K562 (cell line): ENCODE measurements at regions not wholly inside any gene's neighbourhood (a gene's known extent, or its start where the extent isn't known, plus 50 kb on each side); places are given as distances from the start of the nearest gene placed in this dataset.
A peak's percentile ranks its signal among the peaks of the same experiment; 100 is the strongest.

Source experiments
- C11orf30 ChIP-seq: fragments of 450-650 bp; IDR thresholded peaks from 2 replicates; pipeline ENCODE4 v1.6.1; 2016; ENCODE audit warnings: low read depth, mild to moderate bottlenecking
- CXXC5 ChIP-seq: fragments of 250-450 bp; sonication (Bioruptor Pico); IDR thresholded peaks from 2 replicates; pipeline ENCODE4 v1.8.0; 2022; ENCODE audit warnings: inconsistent platforms, mild to moderate bottlenecking, moderate library complexity
- EP300 ChIP-seq: IDR thresholded peaks from 2 replicates; pipeline ENCODE4 v1.6.1; 2012; ENCODE audit warnings: low read length, improper control_type of control experiment
- ESRRA ChIP-seq: fragments of 450-650 bp; IDR thresholded peaks from 2 replicates; pipeline ENCODE4 v1.6.1; 2014; ENCODE audit warnings: low read depth, mild to moderate bottlenecking, moderate library complexity, borderline replicate concordance
- FOXP1 ChIP-seq: sonication (generic); formaldehyde crosslinking; IDR thresholded peaks from 2 replicates; pipeline ENCODE4 v1.8.0; 2022; ENCODE audit warnings: mild to moderate bottlenecking, missing genetic modification reagents
- KDM5B ChIP-seq: fragments of 200-600 bp; sonication (generic); IDR thresholded peaks from 2 replicates; pipeline ENCODE4 v1.6.1; 2012; ENCODE audit warnings: low read depth, mild to moderate bottlenecking, moderate library complexity, low read length, control low read depth, inconsistent platforms; ENCODE audit not compliant: insufficient replicate concordance
- MBD2 ChIP-seq: sonication (generic); IDR thresholded peaks from 2 replicates; pipeline ENCODE4 v1.6.1; 2016; ENCODE audit warnings: low read depth, borderline replicate concordance
- MED1 ChIP-seq: sonication (generic); formaldehyde crosslinking; IDR thresholded peaks from 2 replicates; pipeline ENCODE4 v1.8.1; 2023; ENCODE audit warnings: missing genetic modification reagents, borderline replicate concordance
- MYBL2 ChIP-seq, 2 experiments: fragments of 450-650 bp in 1 of 2; sonication (generic) in 1 of 2; formaldehyde crosslinking in 1 of 2; IDR thresholded peaks; 2 replicates each; pipeline versions ENCODE4 v1.6.1 to v1.8.1; 2017 to 2022; ENCODE audit warnings: borderline replicate concordance in 1 of 2, inconsistent platforms in 1 of 2, low read depth in 1 of 2, mild to moderate bottlenecking in 1 of 2, missing genetic modification reagents in 1 of 2, moderate library complexity in 1 of 2
- NFE2 ChIP-seq: IDR thresholded peaks from 2 replicates; pipeline ENCODE4 v1.6.1; 2014; ENCODE audit warnings: antibody characterized with exemption, low read depth
- NRF1 ChIP-seq, 2 experiments: fragments of 450-650 bp; IDR thresholded peaks in 1 of 2; conservative IDR thresholded peaks in 1 of 2; 2 replicates each; pipeline ENCODE4 v1.6.1; 2014; ENCODE audit warnings: mild to moderate bottlenecking in 2 of 2
- PTBP1 ChIP-seq: fragments of 200-400 bp; formaldehyde crosslinking; IDR thresholded peaks from 2 replicates; pipeline ENCODE4 v1.6.1; 2017; ENCODE audit warnings: low read depth, low read length
- ZBTB49 ChIP-seq: sonication (generic); formaldehyde crosslinking; IDR thresholded peaks from 2 replicates; pipeline ENCODE4 v1.8.0; 2022; ENCODE audit warnings: missing genetic modification reagents, mild to moderate bottlenecking, borderline replicate concordance
- ZBTB5 ChIP-seq: fragments of 450-650 bp; IDR thresholded peaks from 2 replicates; pipeline ENCODE4 v1.6.1; 2017; ENCODE audit warnings: antibody characterized with exemption
- ZNF239 ChIP-seq: fragments of 250-450 bp; sonication (Bioruptor Pico); IDR thresholded peaks from 2 replicates; pipeline ENCODE4 v1.4.0; 2020; ENCODE audit warnings: mild to moderate bottlenecking
- ZNF57 ChIP-seq: fragments of 450-650 bp; formaldehyde crosslinking; IDR thresholded peaks from 2 replicates; pipeline ENCODE4 v1.4.0; 2020; ENCODE audit warnings: mild to moderate bottlenecking, moderate library complexity

GRCh38 chr10:89829262-89829886, 128.0 kb downstream of the KIF20B start (continued):
- TF ChIP-seq ZBTB49 (CRISPR knock-in tag) (no peak), NRF1 (conservative IDR thresholded peaks at IDR 0.05 in 1 of 2, IDR thresholded peaks at IDR 0.05 in 1 of 2) (peak; percentile 78 to 81), NFE2 (peak; percentile 61), MBD2 (no peak), PTBP1 (no peak), MED1 (CRISPR knock-in tag) (no peak), MYBL2 (IDR thresholded peaks at IDR 0.05; ENCODE audit: low read depth) (peak; percentile 44; the same call in 1 of the 2 replicates), MYBL2 (CRISPR knock-in tag; IDR thresholded peaks at IDR 0.05; ENCODE audit: borderline replicate concordance) (no peak), C11orf30 (peak; percentile 26; the same call in 1 of the 2 replicates), ZBTB5 (no peak), KDM5B (no peak), FOXP1 (CRISPR knock-in tag) (no peak), ESRRA (no peak), EP300 (no peak), CXXC5 (CRISPR knock-in tag) (no peak), ZNF57 (CRISPR knock-in tag) (no peak), ZNF239 (CRISPR knock-in tag) (no peak)
